ENCODE measurements at regions not wholly inside any gene's neighbourhood (a gene's known extent, or its start where the extent isn't known, plus 50 kb on each side); places are given as distances from the start of the nearest gene placed in this dataset.

DNA sequence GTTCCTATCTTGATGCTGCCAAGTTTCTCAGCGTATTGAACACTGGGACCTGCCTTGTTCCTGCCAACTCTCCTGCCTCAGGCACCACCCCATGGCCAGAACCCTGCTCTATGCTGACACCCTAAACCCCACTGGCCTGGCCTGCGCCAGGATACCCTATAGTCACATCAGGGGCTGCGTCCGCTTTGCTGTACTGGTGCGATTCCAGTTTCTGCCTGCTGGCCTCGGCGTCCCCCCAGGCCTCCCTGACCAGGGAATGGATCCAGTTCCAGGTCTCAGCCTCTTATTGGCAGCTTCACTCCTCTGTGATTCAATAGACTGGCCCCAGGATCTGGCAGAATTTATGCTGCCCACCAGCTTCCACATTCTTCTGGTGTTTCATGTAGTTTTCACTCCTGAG lies 55.0 kb downstream of the GPR6 start:
- Histone ChIP-seq H3K27me3 (ENCODE audit: low read depth) (no peaks in the 10 kb centered on the region), H3K36me3 (replicated peaks) (no peaks in the 10 kb centered on the region), H3K9me3 (no peaks in the 10 kb centered on the region), H3K4me3 (no peak overlapping the region), H3K4me1 (peaks cover 5% of the 10 kb centered on the region; the same call in 1 of the 2 replicates)
- in situ Hi-C loops (cut with MboI; ENCODE audit: low sequenced_read_pairs) = no loop called here
- DNase-seq (ENCODE audit: low spot score in 2 of 2) = no peak

DNA sequence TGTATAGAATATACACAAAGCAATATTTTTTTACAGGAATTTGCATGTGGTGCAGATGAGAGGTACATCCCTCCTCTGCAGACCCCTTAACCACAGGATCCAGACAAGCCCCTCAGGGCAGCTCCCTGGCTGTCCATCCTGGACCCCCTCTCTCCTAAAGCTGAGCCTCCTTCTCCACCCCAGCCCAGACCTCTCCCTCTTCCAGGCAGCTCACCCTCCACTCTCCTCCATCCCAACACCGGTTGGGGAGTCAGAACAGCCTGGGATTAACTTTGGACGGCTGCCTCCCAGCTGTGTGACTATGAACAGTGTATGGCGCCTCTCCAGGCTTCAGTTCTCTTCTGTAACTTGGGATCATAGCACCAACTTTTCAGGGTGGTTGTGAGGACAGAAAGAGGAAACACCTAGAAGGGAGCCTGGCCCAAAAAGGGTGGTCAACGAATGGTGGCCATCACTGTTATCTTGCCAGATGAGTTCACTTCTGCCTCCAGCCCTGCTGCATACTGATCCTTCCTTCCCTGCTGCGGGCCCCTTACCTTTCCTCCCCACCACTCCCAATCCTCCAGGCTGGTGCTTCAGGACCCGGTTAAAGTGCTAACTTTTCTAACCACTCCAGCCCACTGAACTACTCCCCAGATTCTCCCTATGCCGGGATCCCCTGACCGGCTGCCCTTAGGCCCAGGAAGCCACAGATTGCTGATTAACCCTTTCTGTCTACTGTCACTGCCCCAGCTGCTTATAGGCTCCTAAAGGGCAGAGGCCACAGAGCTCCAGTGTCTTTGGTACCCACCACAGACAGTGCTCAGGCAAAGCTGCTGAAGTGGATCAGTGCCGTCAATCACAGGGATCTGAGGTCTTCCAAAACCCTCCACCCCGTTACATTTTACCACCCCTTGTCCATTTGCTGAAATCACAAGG lies 55.9 kb downstream of the GPR6 start:
- H3K4me1 ChIP-seq = peaks cover 5% of the 10 kb centered on the region; the same call in 1 of the 2 replicates
- in situ Hi-C loops (cut with MboI; ENCODE audit: low sequenced_read_pairs) = no loop called here
- no peak overlapping the region for H3K4me3 ChIP-seq
- no peak for DNase-seq (ENCODE audit: low spot score in 2 of 2)
- no peaks in the 10 kb centered on the region for H3K27me3 ChIP-seq (ENCODE audit: low read depth)
- no peaks in the 10 kb centered on the region for H3K9me3 ChIP-seq
- H3K36me3 ChIP-seq (replicated peaks) = no peaks in the 10 kb centered on the region

DNA sequence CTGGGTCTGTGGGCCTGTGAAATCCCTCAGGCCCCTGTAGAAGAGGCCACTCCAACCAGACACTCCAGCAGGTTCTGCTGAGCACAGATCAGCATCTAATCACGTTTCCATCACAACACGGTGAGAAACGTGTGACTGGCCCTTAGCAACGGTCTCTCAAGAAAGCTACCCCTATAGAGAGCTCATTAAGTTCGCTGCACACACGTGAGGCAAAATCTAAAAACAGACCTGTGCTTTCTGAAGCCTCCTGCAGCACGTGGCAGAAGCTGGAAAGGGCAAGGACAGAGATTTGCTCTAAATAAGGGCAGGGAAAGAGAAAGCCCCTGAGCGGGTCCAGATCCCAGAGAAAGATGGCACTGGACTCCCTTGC lies 56.5 kb downstream of the GPR6 start:
- H3K4me1 ChIP-seq = peaks cover 5% of the 10 kb centered on the region; the same call in 1 of the 2 replicates
- H3K4me3 ChIP-seq = no peak overlapping the region
- no peaks in the 10 kb centered on the region for H3K9me3 ChIP-seq
- in situ Hi-C loops (cut with MboI; ENCODE audit: low sequenced_read_pairs) = no loop called here
- H3K36me3 ChIP-seq (replicated peaks) = no peaks in the 10 kb centered on the region
- DNase-seq (ENCODE audit: low spot score in 2 of 2) = no peak
- no peaks in the 10 kb centered on the region for H3K27me3 ChIP-seq (ENCODE audit: low read depth)

DNA sequence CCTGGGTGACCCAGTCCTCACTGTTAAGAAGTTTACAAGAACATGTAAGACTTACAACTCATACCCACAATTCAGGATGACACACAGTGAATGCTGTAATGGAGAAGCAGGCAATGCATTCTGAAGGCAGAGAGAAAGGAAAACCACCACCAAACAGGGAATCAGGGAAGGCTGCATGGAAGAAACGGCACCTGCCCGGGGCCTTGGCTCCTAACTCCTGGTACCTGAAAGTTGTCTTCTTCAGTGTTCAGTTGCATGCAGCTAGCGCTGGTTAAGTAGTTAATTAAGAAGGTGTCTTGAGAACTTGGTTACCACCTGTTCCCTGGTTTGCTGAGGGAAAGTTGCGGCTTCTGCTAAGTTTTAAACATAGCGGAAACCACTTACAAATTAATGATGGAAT lies 57.2 kb downstream of the GPR6 start:
- Histone ChIP-seq H3K4me3 (no peak overlapping the region), H3K9me3 (no peaks in the 10 kb centered on the region), H3K4me1 (peaks cover 5% of the 10 kb centered on the region; the same call in 1 of the 2 replicates), H3K27me3 (ENCODE audit: low read depth) (no peaks in the 10 kb centered on the region), H3K36me3 (replicated peaks) (no peaks in the 10 kb centered on the region)
- in situ Hi-C loops (cut with MboI; ENCODE audit: low sequenced_read_pairs) = no loop called here
- no peak for DNase-seq (ENCODE audit: low spot score in 2 of 2)

DNA sequence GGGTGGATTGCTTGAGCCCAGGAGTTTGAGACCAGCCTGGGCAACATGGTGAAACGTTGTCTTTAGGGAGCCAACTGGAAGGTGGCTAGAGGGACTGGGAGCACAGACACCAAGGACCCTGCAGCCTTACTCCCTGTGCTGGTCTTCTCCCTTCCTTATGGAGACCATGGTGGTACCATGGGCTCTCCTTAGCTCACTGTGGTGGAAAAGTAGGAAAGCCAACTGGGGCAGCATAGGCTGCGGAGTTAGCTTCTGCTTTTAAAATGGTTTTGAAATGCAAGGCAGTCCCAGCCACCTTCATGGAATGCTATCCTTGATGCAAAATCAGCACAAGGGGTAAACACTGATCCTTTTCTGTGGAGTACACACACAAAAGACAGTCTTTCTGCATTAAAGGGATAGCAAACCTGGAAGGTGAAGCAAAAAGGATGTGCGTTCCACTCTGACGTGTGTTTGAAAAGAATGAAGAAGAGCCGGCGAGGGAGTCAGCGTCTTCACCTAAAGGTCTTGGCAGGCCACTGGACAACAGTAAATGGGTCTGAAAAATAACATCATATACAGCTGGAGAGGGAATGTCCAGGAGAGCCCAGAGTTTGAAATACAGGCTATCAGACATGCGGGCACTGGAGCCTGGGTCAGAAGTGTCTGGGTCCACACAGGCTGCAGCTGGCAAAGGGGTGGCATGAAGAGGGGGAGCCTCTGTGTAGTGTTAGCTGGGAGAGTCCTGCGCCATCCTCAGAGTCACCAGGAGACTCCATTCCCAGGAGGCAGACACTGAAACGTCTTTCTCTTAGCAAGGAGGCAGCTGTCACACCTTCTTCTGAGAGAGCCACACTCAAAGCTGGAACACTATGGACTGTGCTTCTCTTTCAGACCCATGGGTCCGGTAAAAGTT lies 58.5 kb downstream of the GPR6 start:
- Histone ChIP-seq H3K9me3 (no peaks in the 10 kb centered on the region), H3K4me3 (no peak overlapping the region), H3K36me3 (replicated peaks) (no peaks in the 10 kb centered on the region), H3K27me3 (ENCODE audit: low read depth) (no peaks in the 10 kb centered on the region), H3K4me1 (peaks cover 5% of the 10 kb centered on the region; the same call in 1 of the 2 replicates)
- in situ Hi-C loops (cut with MboI; ENCODE audit: low sequenced_read_pairs) = no loop called here
- DNase-seq (ENCODE audit: low spot score in 2 of 2) = no peak

DNA sequence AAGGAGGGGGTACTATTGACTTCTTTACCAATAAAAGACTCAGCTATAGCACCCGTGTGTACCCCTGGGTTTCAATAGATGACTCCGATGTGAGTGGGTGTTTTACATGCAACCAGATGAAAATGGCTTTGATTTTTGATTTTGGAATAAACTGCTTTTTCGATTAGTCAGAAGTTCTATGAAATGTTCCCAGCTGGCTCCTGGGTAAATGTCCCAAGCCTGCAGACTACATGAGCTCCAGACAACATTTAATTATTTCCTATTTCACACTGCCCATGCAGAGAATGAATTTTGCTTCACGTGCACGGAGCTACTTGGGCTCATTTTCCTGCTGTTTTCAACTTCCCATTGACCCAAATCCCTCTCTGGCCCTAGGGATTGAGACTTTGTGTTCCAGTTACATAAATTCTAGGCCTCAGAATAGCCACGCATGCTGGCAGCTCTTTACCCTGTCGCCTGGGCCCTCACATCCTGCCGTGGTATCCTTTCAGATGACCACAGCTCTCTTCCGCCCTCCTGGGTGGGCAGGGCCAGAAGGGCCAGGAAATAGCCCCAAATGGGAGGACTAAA lies 59.7 kb downstream of the GPR6 start:
- in situ Hi-C loops (cut with MboI; ENCODE audit: low sequenced_read_pairs) = no loop called here

DNA sequence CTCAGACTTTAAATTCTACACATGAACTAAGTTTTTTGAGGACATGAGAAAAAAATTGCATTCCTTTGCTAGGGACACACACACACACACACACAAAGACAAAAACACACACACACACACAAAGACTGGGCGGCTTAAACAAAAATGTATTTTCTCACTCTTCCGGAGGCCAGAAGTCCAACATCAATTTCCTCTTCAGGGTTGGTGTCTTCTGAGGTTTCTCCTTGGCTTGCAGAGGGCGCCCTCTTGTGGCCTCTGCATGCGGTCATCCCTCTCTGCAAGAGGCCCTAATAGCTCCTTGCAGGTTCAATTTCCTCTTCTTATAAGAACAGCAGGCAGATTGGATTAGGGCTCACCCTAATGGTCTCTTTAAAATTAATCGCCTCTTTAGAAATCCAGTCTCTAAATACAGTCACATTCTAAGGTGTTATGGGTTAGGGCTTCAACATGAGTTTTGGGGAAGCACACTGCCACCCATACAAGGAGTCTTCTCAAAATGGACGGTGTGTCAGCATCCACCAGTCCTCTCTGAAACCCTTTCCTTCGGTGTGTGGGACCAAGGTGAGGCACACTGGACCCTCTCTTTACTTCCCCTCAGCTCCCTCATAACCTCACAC lies 61.4 kb downstream of the GPR6 start:
- in situ Hi-C loops (cut with MboI; ENCODE audit: low sequenced_read_pairs) = no loop called here
- H3K27me3 ChIP-seq (ENCODE audit: low read depth) = no peaks in the 10 kb centered on the region
- peak; percentile 87 to 88 for DNase-seq (ENCODE audit: low spot score in 2 of 2)
- peak overlapping the region; percentile 15 for H3K4me3 ChIP-seq
- no peaks in the 10 kb centered on the region; the same call in 1 of the 2 replicates for H3K4me1 ChIP-seq
- no peaks in the 10 kb centered on the region for H3K9me3 ChIP-seq
- H3K36me3 ChIP-seq (replicated peaks) = no peaks in the 10 kb centered on the region

More for the DNA sequence above, 59.7 kb downstream of the GPR6 start:
- H3K4me1 ChIP-seq = no peaks in the 10 kb centered on the region; the same call in 1 of the 2 replicates
- no peaks in the 10 kb centered on the region for H3K36me3 ChIP-seq (replicated peaks)
- DNase-seq (ENCODE audit: low spot score in 2 of 2) = no peak
- no peaks in the 10 kb centered on the region for H3K27me3 ChIP-seq (ENCODE audit: low read depth)
- H3K4me3 ChIP-seq = no peak overlapping the region
- no peaks in the 10 kb centered on the region for H3K9me3 ChIP-seq

DNA sequence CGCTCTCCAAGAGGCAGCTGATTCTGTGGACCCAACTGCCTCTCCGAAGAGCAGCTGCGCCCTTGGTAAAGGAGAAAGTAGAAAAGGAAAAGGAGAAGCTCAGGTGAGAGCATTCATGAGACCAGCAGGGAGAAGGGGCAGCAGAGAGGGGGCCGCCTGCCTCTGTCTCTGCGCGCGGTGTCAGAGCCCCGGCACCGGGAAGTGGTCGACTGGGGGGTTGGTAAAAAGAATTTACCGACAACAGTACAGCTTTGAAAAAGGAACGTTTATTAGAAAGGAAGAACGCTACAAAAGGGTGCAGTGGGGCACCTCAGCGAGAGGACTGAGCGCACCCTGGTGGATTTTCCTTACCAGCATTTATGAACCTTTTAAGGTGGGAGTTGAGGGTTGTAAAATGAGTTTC lies 61.9 kb downstream of the GPR6 start:
- H3K4me1 ChIP-seq = no peaks in the 10 kb centered on the region; the same call in 1 of the 2 replicates
- H3K27me3 ChIP-seq (ENCODE audit: low read depth) = no peaks in the 10 kb centered on the region
- in situ Hi-C loops (cut with MboI; ENCODE audit: low sequenced_read_pairs) = loop anchor here (10.0 kb wide), 2 partner anchors 335 to 515 kb away; no protein-coding TSS in a partner anchor
- peak; percentile 64 to 65 for DNase-seq (ENCODE audit: low spot score in 2 of 2)
- peak overlapping the region; percentile 15 for H3K4me3 ChIP-seq
- H3K36me3 ChIP-seq (replicated peaks) = no peaks in the 10 kb centered on the region
- H3K9me3 ChIP-seq = no peaks in the 10 kb centered on the region

DNA sequence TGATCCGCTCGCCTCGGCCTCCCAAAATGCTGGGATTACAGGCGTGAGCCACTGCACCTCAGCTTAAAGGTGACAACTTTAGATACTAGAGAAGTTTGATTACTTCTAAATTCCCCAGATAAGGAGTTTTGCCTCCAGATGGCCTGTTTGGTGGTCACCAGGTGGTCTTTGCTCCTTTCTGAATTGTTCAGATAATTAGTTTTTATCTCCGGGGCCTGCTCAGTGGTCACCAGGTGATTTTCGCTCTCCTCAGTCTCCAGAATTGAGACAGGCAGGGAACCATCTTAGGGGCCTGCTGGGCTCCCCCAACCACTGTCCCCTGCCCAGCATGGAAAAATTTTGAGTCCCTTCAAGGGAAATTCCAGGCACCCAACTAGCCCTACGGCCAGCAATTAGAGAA lies 62.6 kb downstream of the GPR6 start:
- no peaks in the 10 kb centered on the region; the same call in 1 of the 2 replicates for H3K9me3 ChIP-seq
- no peak overlapping the region for H3K4me3 ChIP-seq
- H3K27me3 ChIP-seq (ENCODE audit: low read depth) = no peaks in the 10 kb centered on the region
- H3K36me3 ChIP-seq (replicated peaks) = no peaks in the 10 kb centered on the region
- in situ Hi-C loops (cut with MboI; ENCODE audit: low sequenced_read_pairs) = loop anchor here (10.0 kb wide), 2 partner anchors 336 to 516 kb away; no protein-coding TSS in a partner anchor
- H3K4me1 ChIP-seq = no peaks in the 10 kb centered on the region; the same call in 1 of the 2 replicates
- no peak for DNase-seq (ENCODE audit: low spot score in 2 of 2)

DNA sequence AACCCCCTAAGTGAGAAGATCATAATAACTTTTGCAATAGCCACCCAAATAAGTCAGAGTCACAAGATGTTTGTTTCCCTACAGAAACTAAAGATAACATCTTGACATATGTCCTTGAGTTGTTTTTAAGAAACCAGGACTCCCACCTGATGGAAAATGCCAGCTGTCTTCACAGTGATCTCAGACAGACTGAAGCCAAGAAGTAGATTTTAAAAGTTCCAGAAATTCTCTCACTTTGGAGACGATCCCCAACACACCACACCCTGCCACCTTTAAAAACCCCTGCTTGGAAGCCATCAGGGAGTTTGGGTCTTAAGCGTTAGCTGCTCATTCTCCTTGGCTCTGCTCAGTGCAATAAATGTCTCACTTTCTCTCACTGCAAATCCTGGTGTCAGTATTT lies 63.0 kb downstream of the GPR6 start:
- Histone ChIP-seq H3K4me3 (no peak overlapping the region), H3K4me1 (no peaks in the 10 kb centered on the region; the same call in 1 of the 2 replicates), H3K27me3 (ENCODE audit: low read depth) (no peaks in the 10 kb centered on the region), H3K9me3 (no peaks in the 10 kb centered on the region; the same call in 1 of the 2 replicates), H3K36me3 (replicated peaks) (no peaks in the 10 kb centered on the region)
- DNase-seq (ENCODE audit: low spot score in 2 of 2) = no peak
- in situ Hi-C loops (cut with MboI; ENCODE audit: low sequenced_read_pairs) = loop anchor here (10.0 kb wide), 2 partner anchors 336 to 516 kb away; no protein-coding TSS in a partner anchor

DNA sequence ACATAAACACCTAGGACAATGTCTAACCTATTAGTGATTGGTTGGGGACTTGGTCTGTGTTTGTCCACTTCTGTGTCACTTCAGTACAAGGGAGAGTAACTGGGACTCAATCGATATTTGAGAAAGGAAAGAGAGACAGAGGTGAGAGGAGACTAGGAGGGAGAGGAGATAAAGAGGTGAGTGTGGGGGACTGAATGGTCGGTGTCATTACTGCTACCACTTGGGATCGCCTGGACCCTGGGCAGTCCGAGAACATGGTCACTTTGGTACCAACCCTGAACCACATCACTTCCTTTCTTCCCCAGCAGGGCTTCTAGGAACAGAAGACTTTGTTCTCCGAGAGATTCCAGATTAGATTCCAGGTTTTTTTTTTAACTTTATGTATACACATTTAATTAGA lies 63.7 kb downstream of the GPR6 start:
- in situ Hi-C loops (cut with MboI; ENCODE audit: low sequenced_read_pairs) = loop anchor here (10.0 kb wide), 2 partner anchors 337 to 517 kb away; no protein-coding TSS in a partner anchor
- no peak overlapping the region for H3K4me3 ChIP-seq
- no peaks in the 10 kb centered on the region; the same call in 1 of the 2 replicates for H3K4me1 ChIP-seq
- no peaks in the 10 kb centered on the region for H3K36me3 ChIP-seq (replicated peaks)
- no peaks in the 10 kb centered on the region for H3K27me3 ChIP-seq (ENCODE audit: low read depth)
- H3K9me3 ChIP-seq = no peaks in the 10 kb centered on the region; the same call in 1 of the 2 replicates
- DNase-seq (ENCODE audit: low spot score in 2 of 2) = no peak

DNA sequence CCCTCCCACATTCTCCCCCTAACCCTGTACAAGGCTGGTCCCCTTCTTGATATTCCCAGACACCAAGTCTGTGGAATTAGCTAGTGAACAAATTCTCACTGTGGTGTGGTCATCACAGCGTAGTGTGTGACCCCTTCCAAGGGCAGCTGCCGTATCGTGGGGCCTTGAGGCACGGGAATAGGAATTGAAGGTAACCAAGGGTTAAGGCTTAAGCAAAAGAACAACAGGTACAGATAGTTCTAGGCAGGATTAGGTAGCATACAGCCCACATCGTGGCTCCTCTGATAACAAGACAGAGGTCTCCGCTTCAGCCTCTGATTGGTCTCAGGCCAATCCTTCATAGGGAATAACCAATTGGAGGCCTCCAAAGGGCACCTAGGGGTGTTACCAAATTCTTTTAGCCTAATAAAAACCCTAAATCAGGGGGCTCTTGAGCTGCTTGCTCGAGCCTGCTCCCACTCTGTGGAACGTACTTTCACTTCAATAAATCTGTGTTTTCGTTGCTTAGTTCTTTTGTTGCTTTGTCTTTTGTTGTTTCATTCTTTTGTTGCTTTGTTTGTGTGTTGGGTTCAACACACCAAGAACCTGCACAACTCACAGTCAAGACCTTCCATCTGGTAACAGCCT lies 64.7 kb downstream of the GPR6 start:
- Histone ChIP-seq H3K27me3 (ENCODE audit: low read depth) (no peaks in the 10 kb centered on the region), H3K4me3 (no peak overlapping the region), H3K36me3 (replicated peaks) (no peaks in the 10 kb centered on the region), H3K4me1 (no peaks in the 10 kb centered on the region; the same call in 1 of the 2 replicates), H3K9me3 (no peaks in the 10 kb centered on the region; the same call in 1 of the 2 replicates)
- in situ Hi-C loops (cut with MboI; ENCODE audit: low sequenced_read_pairs) = loop anchor here (10.0 kb wide), 2 partner anchors 338 to 518 kb away; no protein-coding TSS in a partner anchor
- no peak for DNase-seq (ENCODE audit: low spot score in 2 of 2)

Data from HAP-1 (cell line).